NCI-H1092 treated with DMSO at 0.1 percent for 48 hours (cell line): ENCODE measurements at regions not wholly inside any gene's neighbourhood (a gene's known extent, or its start where the extent isn't known, plus 50 kb on each side); places are given as distances from the start of the nearest gene placed in this dataset.

ENCODE experiments used
- DNase-seq: peaks from one replicate; lab custom pipeline; 2025; lab: John Stamatoyannopoulos, UW

DNA sequence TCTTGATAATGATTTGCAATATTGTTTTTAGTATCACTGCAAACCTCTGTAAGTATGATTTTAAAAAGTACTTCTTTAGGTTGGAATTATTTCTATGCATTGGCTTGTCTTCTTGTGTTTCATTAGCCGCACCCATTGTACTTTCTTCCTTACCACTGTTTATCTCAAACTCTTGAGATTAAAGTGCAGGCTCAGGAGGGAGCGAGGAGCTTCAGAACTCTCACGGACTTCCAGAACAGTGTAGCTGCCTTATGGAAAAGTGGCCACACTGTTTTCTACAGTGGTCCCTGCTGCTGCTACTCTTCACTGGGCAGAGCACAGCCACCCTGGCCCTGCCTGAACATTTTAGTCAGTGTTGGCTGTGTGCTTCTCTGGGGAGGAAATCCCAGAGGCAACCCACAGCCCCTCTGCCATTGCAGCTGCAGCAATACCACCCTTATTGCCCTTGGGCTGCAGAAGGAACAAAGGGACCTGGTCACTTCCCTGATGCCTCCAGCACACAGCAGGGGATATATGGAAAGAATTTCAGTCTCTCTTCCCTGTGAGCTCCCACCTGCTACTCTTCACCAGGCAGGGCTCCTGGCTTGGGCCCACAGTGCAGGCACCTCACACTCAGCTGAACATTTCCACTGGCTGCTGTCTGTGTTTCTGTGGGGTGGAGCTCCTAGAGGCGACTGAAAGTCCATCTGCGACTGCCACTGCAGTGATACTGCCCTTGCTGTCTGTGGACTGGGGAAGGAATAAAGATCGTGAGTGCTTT lies 91.7 kb upstream of the MAP3K4 start:
- no peak for DNase-seq

DNA sequence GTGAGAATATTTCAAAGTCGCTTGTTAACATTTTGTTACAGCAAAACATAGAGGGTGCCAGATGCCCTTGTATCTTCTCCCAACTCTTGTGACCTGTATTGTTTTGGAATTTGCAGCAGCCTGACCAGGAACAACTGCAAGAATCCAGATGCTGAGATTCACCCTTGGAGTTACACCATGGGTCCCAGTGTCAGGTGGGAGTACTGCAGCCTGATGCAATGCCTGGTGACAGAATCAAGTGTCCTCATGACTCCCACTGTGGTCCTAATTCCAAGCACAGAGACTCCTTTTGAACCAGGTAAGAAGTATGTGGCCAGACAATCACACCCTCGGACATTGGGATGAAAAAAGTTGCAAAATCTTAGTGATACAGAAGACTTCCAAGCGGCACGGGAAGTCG lies 79.6 kb upstream of the MAP3K4 start:
- DNase-seq: no peak

DNA sequence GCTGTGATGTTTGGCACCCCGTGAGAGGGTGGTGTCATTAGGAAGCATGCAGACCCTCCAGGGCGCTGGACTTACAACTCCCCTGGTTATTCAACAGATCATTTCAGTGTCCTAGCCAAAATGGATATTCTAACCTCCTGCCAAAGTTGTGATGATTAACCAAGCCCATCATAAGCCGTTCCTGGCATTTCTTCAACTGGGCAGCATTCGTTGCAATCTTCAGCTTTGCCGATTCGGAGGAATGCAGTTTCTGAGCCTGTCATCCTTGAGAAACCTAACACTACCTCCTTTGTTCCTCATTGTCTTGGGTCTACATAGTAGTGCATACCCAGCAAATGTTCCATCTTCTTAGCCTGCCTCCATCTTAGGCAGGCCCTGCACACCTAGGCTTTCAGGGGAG lies 79.2 kb upstream of the MAP3K4 start:
- DNase-seq: no peak

DNA sequence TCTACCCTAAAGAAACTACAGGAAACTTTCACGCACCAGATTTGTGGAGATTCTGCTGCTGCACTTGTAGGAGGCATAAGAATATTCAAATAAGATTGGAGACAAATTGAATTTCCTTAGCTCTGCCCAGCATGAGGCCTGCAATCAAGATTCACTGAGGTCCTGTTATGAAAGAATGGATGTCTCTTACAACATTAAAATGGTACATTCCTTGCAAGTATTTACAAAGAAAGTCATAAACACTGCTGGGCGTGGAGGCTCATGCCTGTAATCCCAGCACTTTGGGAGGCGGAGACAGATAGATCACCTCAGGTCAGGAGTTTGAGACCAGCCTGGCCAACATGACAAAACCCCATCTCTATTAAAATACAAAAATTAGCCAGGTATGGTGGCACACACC lies 74.0 kb upstream of the MAP3K4 start:
- DNase-seq: no peak

DNA sequence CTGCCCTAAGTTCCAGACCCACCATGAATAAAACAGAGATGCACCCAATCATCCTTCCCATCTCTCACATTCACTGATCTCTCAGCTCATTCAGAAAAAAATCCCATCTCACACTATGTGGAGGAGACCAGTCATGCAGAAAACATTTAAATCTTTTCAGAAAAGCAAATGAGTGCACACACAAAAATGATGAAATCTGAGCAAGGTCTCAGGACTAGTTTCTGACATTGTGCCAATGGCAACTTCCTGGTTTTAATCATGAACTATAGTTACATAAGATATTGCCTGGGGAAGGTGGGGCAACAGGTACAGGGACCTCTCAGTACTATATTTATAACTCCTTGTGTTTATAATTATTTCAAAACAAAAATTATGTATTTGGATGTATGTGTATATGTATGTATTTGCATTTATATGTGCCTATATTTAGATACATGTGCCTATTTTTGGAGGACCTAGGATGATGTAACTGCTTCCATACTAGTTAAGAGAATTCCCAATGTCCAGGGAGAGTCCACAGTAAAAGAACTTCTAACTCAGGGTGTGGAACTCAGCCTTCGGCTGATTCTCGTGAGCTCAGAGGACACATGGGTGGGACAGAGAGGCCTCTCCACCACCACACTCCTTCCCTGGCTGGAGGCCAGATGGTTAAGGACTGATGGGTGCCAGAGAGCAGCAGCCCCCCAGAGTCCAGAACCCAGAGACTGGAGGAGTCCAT lies 71.7 kb upstream of the MAP3K4 start:
- DNase-seq: no peak

DNA sequence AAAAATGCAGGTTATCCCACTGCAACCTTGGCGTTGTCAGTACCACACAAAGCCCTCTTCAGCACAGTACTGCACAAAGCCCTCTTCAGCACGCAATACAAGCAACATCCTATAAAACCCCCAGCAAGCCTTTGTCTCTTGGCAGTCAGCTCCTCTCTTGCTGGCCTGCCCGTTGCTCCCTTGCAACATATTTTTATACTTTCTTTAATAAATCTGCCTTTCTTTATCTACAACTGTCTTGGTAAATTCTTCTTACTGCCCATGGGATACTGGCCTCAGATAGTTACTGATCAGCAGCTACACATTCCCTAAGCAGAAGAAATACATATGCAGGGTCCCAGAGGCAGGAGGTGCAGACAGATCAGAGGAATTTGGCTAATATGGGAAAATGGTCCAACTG lies 70.5 kb upstream of the MAP3K4 start:
- DNase-seq: no peak

DNA sequence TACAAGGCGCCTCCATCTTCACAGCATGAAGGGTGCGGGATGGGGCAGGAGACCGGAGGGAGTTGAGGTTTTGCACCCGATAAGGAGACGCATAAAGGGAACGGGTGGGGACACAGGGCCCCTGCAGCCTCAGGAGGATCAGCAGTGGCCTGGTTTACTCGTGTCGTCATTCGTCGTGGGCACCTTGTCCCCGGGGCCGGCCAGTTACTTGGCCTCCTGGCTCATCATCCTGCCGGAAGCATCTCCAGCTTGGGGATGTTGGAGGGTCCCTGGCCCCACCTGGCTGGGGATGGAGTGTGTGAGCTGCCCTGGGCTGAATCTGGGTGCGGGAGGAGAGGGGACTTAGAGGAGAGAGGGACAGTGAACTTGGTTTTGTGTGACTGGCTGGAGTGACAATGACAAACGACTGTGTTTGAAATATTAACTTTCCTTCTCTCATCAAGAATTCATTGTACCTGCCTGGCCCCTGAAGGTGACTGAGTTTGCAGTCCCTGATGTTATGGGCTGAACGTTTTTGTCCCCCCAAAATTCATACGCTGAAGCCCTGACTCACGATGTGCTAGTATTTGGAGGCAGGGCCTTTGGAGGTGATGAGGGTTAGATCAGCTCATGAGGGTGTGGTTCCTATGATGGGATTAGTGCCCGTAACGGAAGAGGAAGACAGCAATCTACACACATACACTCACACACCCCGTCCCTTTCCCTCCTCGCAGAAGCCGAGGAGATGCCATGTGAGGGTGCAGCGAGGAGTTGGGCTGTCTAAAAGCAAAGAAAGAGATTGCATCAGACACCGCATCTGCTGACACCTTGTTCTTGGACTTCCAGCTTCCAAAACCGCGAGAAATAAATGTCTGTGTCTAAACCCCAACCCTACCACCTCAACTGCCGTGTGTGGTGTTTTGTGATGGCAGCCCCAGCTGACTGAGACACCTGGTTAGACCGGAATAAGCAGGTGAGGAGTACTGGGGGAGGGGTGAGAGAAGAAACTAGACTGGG lies 65.0 kb upstream of the MAP3K4 start:
- DNase-seq: no peak

DNA sequence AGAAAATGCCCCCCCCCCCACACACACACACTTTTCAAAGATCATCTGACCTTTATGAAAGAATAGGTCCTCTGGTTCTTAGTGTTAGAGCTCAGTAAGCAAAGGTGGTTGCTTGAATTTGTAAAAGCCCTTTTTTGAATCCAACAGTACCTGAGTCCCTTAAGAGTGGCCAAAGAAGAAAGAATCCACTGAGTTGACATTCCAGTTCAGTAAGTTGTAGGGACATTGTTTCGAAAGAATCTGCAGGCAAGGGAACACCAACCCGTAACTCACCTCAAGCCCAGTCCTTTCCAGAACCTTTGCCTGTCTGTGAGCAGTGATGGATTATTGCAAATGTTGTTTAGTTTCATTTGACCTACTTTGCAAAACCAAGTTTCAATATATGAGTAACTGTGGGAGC lies 64.2 kb upstream of the MAP3K4 start:
- no peak for DNase-seq

DNA sequence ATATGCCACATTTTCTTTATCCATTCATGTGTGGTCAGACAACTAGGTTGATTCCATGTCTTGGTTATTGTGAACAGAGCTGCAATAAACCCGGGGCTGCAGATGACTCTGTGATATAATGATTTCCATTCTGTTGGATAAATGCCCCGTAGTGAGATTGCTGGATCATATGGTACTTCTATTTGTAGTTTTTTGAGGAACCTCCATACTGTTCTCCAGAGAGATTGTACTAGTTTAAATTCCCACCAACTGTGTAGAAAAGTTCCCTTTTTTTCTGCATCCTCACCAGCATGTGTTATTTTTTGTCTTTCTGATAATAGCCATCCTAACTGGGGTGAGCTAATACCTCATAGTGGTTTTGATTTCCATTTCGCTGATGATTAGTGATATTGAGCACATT lies 62.2 kb upstream of the MAP3K4 start:
- no peak for DNase-seq

DNA sequence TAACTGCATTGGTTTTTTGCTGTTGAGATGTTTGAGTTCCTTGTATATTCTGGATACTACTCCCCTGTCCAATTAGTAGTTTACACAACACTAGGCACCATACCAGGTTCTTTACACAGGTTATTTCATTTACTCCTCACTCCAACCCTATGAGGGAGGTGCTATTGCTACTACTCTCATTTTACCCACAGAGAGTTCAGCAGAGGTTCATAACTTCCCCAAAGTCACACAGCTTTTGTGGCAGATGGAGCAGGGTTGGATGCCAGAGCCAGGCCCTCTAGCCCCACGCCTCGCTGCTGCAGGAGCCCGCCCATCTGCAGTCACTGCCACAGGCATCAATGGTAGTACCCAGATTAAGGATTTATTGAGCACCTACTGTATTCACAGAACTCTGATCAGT lies 61.7 kb upstream of the MAP3K4 start:
- no peak for DNase-seq

DNA sequence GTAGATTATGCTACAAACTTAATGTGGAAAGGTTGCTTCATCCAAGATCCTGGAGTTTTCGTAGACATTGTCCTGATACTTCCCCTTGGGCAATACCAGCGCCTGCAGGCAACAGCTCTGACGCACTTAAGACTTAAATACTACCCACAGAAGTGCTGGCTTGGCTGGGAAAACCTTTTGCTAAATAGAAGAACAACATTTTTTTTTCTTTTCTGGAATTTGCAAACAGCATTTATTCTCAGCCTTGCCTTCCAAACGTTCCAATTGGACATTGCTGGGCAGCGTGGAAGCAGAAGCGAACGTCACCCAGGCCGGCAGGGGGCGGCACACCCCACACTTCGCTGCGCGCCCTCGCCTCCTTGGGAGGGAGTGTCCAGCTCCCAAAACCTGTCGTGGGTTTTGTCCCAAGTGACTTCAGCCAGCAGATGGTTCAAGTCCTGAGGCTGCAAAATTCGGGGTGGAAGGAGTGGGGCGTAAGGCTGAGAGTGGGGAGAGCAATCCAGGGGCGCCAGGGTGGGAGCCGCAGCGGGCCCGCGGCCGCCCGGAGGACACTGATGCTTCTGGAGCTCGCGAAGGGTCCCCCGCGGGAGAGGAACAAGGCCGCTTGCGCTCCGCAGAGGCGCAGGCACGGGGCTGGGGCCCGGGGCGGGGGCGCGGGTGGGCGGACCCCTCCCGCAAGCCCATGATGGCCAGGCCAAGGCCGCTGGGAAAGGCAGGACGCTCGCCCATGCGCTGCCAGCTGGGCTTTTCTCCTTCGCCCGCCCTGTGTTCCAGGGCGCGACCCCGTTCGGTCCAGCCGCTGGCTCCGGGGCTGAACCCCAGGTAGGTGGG lies 60.8 kb upstream of the MAP3K4 start:
- DNase-seq: peak; percentile 74

DNA sequence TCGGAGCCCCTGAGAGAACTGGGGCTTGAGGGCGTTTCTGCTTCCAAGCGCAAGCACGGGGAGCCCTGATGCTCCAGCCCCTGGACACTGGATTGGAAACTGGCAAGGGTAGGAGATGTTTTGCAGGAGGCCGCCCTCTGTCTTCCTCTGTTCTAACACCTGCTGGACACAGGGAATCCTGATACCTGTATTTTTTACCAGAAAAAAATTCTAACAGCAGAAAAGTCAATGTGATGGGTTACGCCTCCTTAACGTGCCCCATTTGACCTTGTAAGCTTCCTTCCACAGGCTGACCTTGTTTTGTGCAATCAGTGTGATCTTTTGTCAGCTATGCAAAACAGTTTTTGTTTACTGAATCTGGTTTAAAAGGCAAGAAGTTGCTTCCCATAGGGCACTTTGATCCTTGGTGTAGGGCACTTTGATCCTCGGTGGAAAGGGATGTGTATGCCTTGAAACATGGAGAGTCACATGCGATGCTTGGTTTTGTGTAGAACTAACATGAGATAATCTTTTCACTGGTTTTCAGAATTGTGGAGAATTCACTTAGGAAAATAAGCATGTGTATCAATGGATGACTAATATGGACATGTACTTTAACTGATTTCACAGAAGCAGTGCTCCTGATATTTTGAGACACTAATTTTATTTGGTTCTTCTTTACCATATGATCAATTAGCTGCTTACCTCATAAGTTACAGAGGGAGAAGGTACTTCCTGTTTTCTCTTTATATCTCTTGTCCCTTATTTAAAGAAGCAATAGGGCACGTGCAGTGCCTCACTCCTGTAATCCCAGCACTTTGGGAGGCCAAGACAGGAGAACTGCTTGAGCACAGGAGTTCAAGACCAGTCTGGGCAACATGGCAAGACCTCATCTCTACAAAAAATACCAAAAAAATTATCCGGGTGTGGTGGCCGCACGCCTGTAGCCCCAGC lies 59.9 kb upstream of the MAP3K4 start:
- DNase-seq: no peak

DNA sequence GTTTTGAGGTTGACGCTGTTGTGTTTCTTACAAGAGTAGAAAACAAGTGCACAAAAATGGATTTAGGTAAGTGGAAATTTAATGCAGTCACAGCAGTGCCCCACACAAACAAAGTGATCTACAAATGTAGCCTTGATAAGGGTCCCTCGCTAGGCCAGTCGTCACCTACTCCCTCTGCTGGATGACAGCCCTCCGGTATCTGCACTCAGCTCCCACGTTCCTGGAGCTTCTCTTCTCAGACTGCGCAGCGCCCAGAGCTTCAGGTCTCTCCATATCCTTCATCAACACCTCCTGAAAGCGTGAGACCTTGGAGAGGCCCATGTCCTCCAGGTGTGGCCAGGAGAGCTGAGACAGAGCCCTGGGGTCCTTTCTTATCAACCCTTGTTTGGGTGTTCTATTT lies 58.3 kb upstream of the MAP3K4 start:
- DNase-seq: no peak

DNA sequence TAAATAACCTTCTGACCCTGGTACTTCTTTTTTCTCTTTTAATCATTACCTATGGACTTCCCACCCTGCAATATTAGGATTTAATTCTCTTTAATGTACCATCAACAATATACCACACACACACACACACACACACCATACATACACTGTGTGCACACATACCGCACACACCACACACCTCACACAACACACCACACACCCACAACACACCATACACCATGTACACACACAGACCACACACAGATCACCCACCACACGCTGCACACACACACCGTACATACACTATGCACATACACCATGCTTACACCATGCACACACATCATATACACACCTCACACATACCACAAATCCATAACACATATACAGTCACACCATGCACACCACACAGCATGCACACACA lies 57.4 kb upstream of the MAP3K4 start:
- DNase-seq: no peak

DNA sequence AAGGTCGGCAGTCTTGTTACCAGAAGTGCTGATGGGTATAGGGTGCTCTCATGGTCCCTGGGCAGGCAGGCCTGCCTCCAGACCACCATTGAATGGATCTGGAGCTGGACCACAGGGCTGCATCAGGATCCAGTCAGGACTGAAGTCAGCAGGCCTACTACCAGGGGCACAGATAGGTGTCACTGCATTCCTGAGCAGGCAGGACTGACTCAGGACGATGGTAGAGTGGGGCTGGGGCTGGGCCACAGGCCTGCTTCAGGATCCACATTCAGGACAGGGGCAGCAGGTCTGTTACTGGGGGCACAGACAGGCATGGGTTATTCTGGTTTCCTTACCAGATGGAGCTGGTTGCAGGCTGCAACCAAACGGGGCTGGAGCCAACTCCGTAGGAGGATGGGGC lies 51.4 kb upstream of the MAP3K4 start:
- DNase-seq: no peak
